Fibroblast of the aortic adventitia (primary cell): ENCODE measurements at regions not wholly inside any gene's neighbourhood (a gene's known extent, or its start where the extent isn't known, plus 50 kb on each side); places are given as distances from the start of the nearest gene placed in this dataset.

Source experiments
- DNase-seq: peaks from one replicate; pipeline ENCODE4 v3.0.0-alpha.2; 2010; ENCODE audit warnings: low read depth
- H3K4me3 ChIP-seq: 2 replicates; pipeline ENCODE4 v1.5.1; 2011; ENCODE audit warnings: low read depth, mild to moderate bottlenecking, control low read depth, low read length, moderate library complexity
- TF ChIP-seq, protein P1 (sequence below): IDR thresholded peaks from 2 replicates; pipeline ENCODE4 v1.5.1; 2011; ENCODE audit warnings: mild to moderate bottlenecking, low read length, control low read depth, inconsistent platforms; ENCODE audit not compliant: insufficient read depth

DNA sequence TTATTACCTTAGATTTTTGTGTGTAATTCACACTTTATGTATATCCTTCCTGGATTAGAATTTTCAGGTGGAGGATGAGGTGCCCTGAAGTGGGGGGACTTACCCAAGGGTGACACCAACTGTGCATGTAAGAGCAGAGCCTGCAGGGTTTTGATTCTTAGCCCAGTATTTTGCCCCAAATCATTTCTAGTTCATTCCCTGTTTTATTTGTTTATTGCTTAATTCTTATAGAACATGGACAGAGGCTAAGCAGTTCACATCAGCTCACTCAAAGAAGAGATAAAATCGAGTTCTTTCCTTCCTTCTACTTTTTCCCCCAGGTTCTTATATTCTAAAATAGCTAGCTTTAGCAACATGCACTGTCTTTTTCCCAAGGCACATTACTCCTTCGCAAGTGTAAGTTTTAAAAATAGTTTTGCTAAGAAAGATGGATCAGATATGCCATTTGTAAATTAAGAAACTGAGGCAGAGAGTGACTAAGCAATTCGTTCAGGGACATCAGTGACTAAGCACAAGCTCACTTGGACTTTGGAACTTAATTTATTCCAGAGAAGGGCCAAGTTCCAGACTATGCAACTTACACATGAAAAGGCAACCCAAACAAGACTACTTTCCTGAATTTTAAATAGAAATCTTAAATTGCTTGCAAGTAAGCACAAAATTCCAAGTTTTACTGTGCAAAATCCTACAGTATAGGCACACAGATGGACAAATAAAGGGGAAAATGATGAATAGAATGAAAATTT is 427.9 kb upstream of the POU3F3 start:
- DNase-seq: no peak
- H3K4me3 ChIP-seq: no peak overlapping the region
- TF ChIP-seq, protein P1, sequence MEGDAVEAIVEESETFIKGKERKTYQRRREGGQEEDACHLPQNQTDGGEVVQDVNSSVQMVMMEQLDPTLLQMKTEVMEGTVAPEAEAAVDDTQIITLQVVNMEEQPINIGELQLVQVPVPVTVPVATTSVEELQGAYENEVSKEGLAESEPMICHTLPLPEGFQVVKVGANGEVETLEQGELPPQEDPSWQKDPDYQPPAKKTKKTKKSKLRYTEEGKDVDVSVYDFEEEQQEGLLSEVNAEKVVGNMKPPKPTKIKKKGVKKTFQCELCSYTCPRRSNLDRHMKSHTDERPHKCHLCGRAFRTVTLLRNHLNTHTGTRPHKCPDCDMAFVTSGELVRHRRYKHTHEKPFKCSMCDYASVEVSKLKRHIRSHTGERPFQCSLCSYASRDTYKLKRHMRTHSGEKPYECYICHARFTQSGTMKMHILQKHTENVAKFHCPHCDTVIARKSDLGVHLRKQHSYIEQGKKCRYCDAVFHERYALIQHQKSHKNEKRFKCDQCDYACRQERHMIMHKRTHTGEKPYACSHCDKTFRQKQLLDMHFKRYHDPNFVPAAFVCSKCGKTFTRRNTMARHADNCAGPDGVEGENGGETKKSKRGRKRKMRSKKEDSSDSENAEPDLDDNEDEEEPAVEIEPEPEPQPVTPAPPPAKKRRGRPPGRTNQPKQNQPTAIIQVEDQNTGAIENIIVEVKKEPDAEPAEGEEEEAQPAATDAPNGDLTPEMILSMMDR: no peak

DNA sequence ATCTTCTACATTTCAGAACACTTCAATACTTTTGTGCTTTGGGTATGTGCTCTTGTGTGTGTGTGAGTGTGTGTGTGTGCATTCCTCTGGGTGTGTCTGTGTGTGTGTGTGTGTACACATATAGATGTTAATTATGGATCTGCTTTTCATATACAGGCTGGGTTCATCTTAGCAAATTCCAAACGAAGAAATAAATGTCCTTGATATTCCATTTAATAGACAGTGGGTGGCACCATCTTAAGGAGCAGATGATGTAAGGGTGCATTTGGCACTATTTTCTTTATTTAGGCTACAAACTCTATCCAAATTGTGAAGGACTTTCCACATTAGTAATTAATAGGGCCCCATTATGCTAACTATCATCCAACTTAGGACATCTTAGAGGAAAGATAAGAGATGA is 425.8 kb upstream of the POU3F3 start:
- no peak for DNase-seq
- no peak overlapping the region for H3K4me3 ChIP-seq
- TF ChIP-seq, protein P1: no peak

DNA sequence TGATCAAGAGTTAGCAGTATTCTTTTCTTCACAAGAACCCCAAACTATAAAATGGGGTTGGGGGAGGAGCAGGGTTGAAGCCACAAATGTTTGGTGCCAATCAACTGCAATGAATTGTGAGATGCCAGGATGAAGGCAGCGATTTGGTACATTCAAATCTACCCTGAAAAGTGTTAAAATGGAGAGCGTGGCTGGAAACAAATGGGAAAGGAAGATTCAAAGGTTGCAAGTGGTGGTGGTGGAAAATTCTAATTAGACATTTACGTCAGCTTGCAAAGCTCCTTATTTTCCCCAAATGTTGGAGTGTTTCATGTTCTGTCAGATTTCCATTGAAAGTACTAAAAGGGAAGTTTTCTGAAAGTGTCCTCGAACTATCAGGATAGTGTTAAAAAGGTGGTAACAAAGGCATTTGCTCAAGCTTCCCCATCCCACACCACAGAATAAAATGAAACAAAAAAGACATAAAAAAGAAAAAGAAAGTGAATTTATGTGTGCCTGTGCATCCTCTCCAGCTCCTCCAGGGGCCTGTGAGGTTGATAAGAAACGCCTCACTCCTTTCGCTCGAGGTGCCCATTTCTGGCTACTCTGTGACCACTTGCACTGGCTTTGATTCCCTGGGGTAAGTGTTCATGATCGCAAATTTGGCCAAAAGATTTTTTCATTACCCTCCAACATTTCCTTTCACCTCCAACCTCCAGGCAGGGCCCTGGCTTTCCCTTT is 424.1 kb upstream of the POU3F3 start:
- H3K4me3 ChIP-seq: no peak overlapping the region
- TF ChIP-seq, protein P1: no peak
- DNase-seq: no peak

DNA sequence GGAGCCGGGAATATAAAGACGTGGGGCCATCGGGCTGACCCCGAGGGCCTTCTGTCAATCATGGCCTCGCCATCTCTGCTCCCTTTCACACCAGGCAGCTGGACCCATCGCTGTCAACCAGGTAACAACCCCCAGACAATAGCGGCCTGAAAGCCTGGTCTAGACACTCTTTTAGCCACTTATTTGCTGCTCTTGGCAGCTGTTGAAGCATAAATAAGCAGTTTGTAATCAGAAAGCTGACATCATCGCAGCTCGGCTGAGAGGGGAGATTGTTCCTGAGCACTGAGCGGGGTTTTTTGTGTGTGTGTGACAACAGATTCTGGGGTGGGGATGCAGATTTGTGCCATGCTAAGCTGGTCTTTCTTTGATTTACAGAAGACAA is 423.6 kb upstream of the POU3F3 start:
- H3K4me3 ChIP-seq: no peak overlapping the region
- no peak for DNase-seq
- TF ChIP-seq, protein P1: no peak

DNA sequence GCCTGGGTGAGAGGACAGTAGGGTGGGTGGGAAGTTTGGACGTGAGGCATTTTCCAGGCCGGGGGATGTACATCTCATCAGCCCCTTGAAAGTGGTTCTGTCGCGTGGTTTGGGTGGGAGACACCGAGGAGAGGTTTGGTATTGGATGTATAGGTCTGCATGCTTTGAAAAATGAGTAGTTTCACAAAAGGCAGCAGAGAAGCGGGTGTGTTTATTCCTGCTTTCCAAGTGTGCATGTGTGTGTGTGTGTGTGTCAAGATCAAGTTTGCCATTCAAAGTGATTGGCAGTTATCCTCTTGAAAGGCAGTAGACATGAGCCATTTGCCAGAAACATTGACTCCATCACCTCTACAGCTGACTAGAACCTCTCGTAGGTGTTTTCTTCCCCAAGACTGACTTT is 423.1 kb upstream of the POU3F3 start:
- TF ChIP-seq, protein P1: no peak
- DNase-seq: no peak
- no peak overlapping the region for H3K4me3 ChIP-seq

DNA sequence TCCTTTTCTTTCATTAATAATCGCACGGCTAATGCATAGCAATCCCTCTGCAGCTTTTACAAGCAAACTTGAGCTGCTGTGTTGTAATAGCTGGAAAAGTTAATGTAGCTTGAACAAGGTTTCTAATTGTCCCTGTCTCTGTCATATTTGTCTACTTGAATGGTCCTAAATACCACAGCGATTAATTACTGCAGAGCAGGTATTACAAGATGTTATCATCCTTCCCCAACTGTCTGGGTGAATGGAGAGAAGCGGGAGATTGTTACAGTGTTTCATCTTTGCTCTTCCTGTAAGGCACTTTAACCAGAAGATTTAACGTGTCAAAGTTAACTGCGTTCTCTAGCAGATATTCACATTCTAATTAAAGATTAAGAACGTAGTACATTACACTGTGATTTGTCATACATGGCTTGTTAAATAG is 422.2 kb upstream of the POU3F3 start:
- DNase-seq: no peak
- no peak overlapping the region for H3K4me3 ChIP-seq
- TF ChIP-seq, protein P1: no peak
